ENCODE measurements at regions not wholly inside any gene's neighbourhood (a gene's known extent, or its start where the extent isn't known, plus 50 kb on each side); places are given as distances from the start of the nearest gene placed in this dataset.

GRCh38 chr1:244239261-244239770, 188.2 kb downstream of the ZBTB18 start:
- no peak overlapping the region for H3K4me3 Mint-ChIP-seq
- CTCF ChIA-PET = no interaction called here
- no peak overlapping the region for H3K27ac ChIP-seq (ENCODE audit: low read depth in 1 of 2, low read length in 2 of 2)
- no peaks in the 10 kb centered on the region for H3K27me3 ChIP-seq (ENCODE audit: control insufficient read depth in 1 of 2, insufficient read depth in 2 of 2, low read length in 2 of 2)
- H3K9me3 Mint-ChIP-seq = no peaks in the 10 kb centered on the region
- POLR2A ChIA-PET = interaction anchor here (0.7 kb wide), 1 partner anchor 12 kb away, joined by 3 read pairs; no protein-coding TSS in a partner anchor
- H3K4me1 Mint-ChIP-seq (ENCODE audit: low read depth) = peaks cover 24% of the 10 kb centered on the region
- H3K9me3 ChIP-seq (ENCODE audit: control insufficient read depth in 1 of 2, insufficient read depth in 1 of 2, low read length in 2 of 2) = no peaks in the 10 kb centered on the region
- intact Hi-C loops (cut with DNase I, micrococcal nuclease) = no loop called here
- H3K36me3 Mint-ChIP-seq (ENCODE audit: low read depth) = no peaks in the 10 kb centered on the region
- H3K4me3 ChIP-seq (ENCODE audit: low read length) = no peak overlapping the region
- H3K27me3 Mint-ChIP-seq = no peaks in the 10 kb centered on the region
- H3K27ac Mint-ChIP-seq = peak overlapping the region; percentile 6
- DNase-seq (no peak), ATAC-seq (ENCODE audit: poor library complexity) (no peak)
- H3K36me3 ChIP-seq (ENCODE audit: insufficient read depth, low read length) = no peaks in the 10 kb centered on the region
- no peak for TF ChIP-seq CTCF (IDR thresholded peaks at IDR 0.05)
- H3K4me1 ChIP-seq (ENCODE audit: insufficient read depth, low read length) = peaks cover 8% of the 10 kb centered on the region

- no peaks in the 10 kb centered on the region for H3K36me3 ChIP-seq (ENCODE audit: insufficient read depth, low read length)
- TF ChIP-seq CTCF (IDR thresholded peaks at IDR 0.05) = no peak
- Mint-ChIP-seq H3K4me1 (ENCODE audit: low read depth) (peaks cover 24% of the 10 kb centered on the region), H3K27me3 (no peaks in the 10 kb centered on the region), H3K9me3 (no peaks in the 10 kb centered on the region), H3K27ac (no peak overlapping the region), H3K36me3 (ENCODE audit: low read depth) (no peaks in the 10 kb centered on the region), H3K4me3 (no peak overlapping the region)
- no peaks in the 10 kb centered on the region for H3K27me3 ChIP-seq (ENCODE audit: control insufficient read depth in 1 of 2, insufficient read depth in 2 of 2, low read length in 2 of 2)
- DNase-seq (no peak), ATAC-seq (ENCODE audit: poor library complexity) (no peak)
- ChIA-PET POLR2A (no interaction called here), CTCF (no interaction called here)
- intact Hi-C loops (cut with DNase I, micrococcal nuclease) = no loop called here
- no peak overlapping the region for H3K4me3 ChIP-seq (ENCODE audit: low read length)
- peaks cover 8% of the 10 kb centered on the region for H3K4me1 ChIP-seq (ENCODE audit: insufficient read depth, low read length)
- H3K9me3 ChIP-seq (ENCODE audit: control insufficient read depth in 1 of 2, insufficient read depth in 1 of 2, low read length in 2 of 2) = no peaks in the 10 kb centered on the region
- no peak overlapping the region for H3K27ac ChIP-seq (ENCODE audit: low read depth in 1 of 2, low read length in 2 of 2)
Observed at GRCh38 chr1:244241438-244241837, 190.4 kb downstream of the ZBTB18 start.

GRCh38 chr1:244242446-244242845, 191.4 kb downstream of the ZBTB18 start:
- no peak overlapping the region for H3K27ac Mint-ChIP-seq
- H3K36me3 Mint-ChIP-seq (ENCODE audit: low read depth) = no peaks in the 10 kb centered on the region
- POLR2A ChIA-PET = no interaction called here

More at GRCh38 chr1:244242446-244242845, 191.4 kb downstream of the ZBTB18 start:
- intact Hi-C loops (cut with DNase I, micrococcal nuclease) = no loop called here
- Histone ChIP-seq H3K27me3 (ENCODE audit: control insufficient read depth in 1 of 2, insufficient read depth in 2 of 2, low read length in 2 of 2) (no peaks in the 10 kb centered on the region), H3K4me3 (ENCODE audit: low read length) (no peak overlapping the region), H3K4me1 (ENCODE audit: insufficient read depth, low read length) (peaks cover 8% of the 10 kb centered on the region), H3K36me3 (ENCODE audit: insufficient read depth, low read length) (no peaks in the 10 kb centered on the region), H3K27ac (ENCODE audit: low read depth in 1 of 2, low read length in 2 of 2) (no peak overlapping the region), H3K9me3 (ENCODE audit: control insufficient read depth in 1 of 2, insufficient read depth in 1 of 2, low read length in 2 of 2) (no peaks in the 10 kb centered on the region)
- CTCF ChIA-PET = interaction anchor here (1.2 kb wide), 1 partner anchor 57 kb away, joined by 4 read pairs; no protein-coding TSS in a partner anchor
- Mint-ChIP-seq H3K4me1 (ENCODE audit: low read depth) (peaks cover 24% of the 10 kb centered on the region), H3K4me3 (no peak overlapping the region), H3K9me3 (no peaks in the 10 kb centered on the region), H3K27me3 (no peaks in the 10 kb centered on the region)
- TF ChIP-seq CTCF (IDR thresholded peaks at IDR 0.05) = no peak
- DNase-seq = peak in 2 of 14 experiments; percentile 3 to 20
- ATAC-seq (ENCODE audit: poor library complexity) = peak; percentile 48

All from CD4-positive, alpha-beta T cell (primary cell).